ENCODE measurements at regions not wholly inside any gene's neighbourhood (a gene's known extent, or its start where the extent isn't known, plus 50 kb on each side); places are given as distances from the start of the nearest gene placed in this dataset.

- TF ChIP-seq MAX (IDR thresholded peaks at IDR 0.05): no peak
- no peak for TF ChIP-seq POLR2AphosphoS5 (IDR thresholded peaks at IDR 0.05; ENCODE audit: low read depth, low read length)
- TF ChIP-seq SP1 (IDR thresholded peaks at IDR 0.05; ENCODE audit: low read depth, low read length): no peak
These were observed 89.7 kb upstream of the TAB2 start (continued) for GRCh38 chr6:149227796-149228195.

All from H1 (cell line).